Endothelial cell (in vitro differentiated cells): ENCODE measurements at regions not wholly inside any gene's neighbourhood (a gene's known extent, or its start where the extent isn't known, plus 50 kb on each side); places are given as distances from the start of the nearest gene placed in this dataset.
"Not testable (repeated sequence)": the region's sequence is repeated elsewhere in the genome, so short reads cannot be mapped to it uniquely, and the experiment has no call there.

ENCODE experiments used
- DNase-seq: peaks from one replicate; pipeline ENCODE4 v3.0.0; 2021; ENCODE audit warnings: low spot score
- H3K27ac Mint-ChIP-seq: one replicate; pipeline ENCODE4 v1.8.0; 2021; ENCODE audit warnings: mixed read lengths, inconsistent platforms; ENCODE audit not compliant: unreplicated experiment
- H3K27me3 Mint-ChIP-seq: one replicate; pipeline ENCODE4 v1.8.0; 2021; ENCODE audit warnings: mild to moderate bottlenecking, moderate library complexity, mixed read lengths, inconsistent platforms; ENCODE audit not compliant: unreplicated experiment
- H3K36me3 Mint-ChIP-seq: one replicate; pipeline ENCODE4 v1.8.0; 2021; ENCODE audit warnings: mild to moderate bottlenecking, low read depth, mixed read lengths, inconsistent platforms; ENCODE audit not compliant: unreplicated experiment
- H3K4me1 Mint-ChIP-seq: one replicate; pipeline ENCODE4 v1.8.0; 2021; ENCODE audit warnings: mild to moderate bottlenecking, mixed read lengths, inconsistent platforms; ENCODE audit not compliant: unreplicated experiment
- H3K4me3 Mint-ChIP-seq: one replicate; pipeline ENCODE4 v1.8.0; 2021; ENCODE audit warnings: mild to moderate bottlenecking, mixed read lengths, inconsistent platforms; ENCODE audit not compliant: unreplicated experiment
- H3K9me3 Mint-ChIP-seq: one replicate; pipeline ENCODE4 v1.8.0; 2021; ENCODE audit warnings: mixed read lengths, inconsistent platforms; ENCODE audit not compliant: unreplicated experiment
- TF ChIP-seq, protein P1 (sequence below): fragments of 200-600 bp; sonication (generic); IDR thresholded peaks from one replicate; pipeline ENCODE4 v1.5.0; 2021; ENCODE audit warnings: antibody characterized with exemption; ENCODE audit not compliant: unreplicated experiment

GRCh38 chr4:28482580-28483270 lies 1622.1 kb downstream of the STIM2 start:
- H3K4me3 Mint-ChIP-seq: no peak overlapping the region
- DNase-seq: no peak
- H3K4me1 Mint-ChIP-seq: no peaks in the 10 kb centered on the region
- no peaks in the 10 kb centered on the region for H3K9me3 Mint-ChIP-seq
- H3K27ac Mint-ChIP-seq: no peak overlapping the region
- H3K27me3 Mint-ChIP-seq: no peaks in the 10 kb centered on the region
- TF ChIP-seq, protein P1, sequence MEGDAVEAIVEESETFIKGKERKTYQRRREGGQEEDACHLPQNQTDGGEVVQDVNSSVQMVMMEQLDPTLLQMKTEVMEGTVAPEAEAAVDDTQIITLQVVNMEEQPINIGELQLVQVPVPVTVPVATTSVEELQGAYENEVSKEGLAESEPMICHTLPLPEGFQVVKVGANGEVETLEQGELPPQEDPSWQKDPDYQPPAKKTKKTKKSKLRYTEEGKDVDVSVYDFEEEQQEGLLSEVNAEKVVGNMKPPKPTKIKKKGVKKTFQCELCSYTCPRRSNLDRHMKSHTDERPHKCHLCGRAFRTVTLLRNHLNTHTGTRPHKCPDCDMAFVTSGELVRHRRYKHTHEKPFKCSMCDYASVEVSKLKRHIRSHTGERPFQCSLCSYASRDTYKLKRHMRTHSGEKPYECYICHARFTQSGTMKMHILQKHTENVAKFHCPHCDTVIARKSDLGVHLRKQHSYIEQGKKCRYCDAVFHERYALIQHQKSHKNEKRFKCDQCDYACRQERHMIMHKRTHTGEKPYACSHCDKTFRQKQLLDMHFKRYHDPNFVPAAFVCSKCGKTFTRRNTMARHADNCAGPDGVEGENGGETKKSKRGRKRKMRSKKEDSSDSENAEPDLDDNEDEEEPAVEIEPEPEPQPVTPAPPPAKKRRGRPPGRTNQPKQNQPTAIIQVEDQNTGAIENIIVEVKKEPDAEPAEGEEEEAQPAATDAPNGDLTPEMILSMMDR: no peak
- H3K36me3 Mint-ChIP-seq: no peaks in the 10 kb centered on the region

DNA sequence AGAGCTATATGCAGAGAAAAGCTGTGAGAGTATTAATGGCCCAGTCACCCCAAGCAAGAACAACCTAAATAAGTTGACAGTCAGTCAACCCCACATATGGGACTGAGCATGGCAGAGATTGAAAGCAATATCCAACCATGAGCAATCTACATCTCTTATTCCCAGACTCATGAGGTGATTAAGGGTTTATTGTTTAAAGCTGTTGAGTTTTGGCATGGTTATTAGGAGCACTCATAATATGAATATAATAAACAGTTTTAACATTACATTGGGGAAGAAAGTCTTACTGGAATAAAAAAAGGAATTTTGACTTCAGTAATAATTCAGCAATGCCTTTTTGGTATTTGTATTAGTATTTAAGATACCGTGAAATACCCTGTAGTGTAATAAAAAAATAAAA lies 1627.4 kb downstream of the STIM2 start:
- H3K4me1 Mint-ChIP-seq: peaks cover 3% of the 10 kb centered on the region
- no peak for DNase-seq
- H3K27ac Mint-ChIP-seq: no peak overlapping the region
- TF ChIP-seq, protein P1: no peak
- H3K9me3 Mint-ChIP-seq: no peaks in the 10 kb centered on the region
- H3K27me3 Mint-ChIP-seq: peaks cover 3% of the 10 kb centered on the region
- no peaks in the 10 kb centered on the region for H3K36me3 Mint-ChIP-seq
- H3K4me3 Mint-ChIP-seq: no peak overlapping the region

DNA sequence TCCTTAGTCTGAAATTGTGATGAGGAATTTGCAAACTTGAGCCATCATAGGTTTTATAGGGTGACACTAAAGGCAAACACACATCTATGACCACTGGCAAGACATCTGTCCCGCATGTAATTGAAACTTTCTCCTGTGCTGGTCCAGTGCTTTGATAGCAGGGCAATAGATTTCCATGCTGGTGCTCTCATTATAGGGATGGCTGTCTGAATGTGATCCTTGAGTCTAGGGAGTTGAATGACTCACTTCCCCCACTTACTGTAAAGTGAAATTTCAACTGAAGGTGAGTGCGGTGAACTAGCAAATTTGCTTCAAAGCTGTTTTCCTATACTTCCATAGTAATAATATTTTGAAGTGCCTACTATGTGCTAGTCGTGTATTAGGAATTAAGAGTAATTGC lies 1630.0 kb downstream of the STIM2 start:
- Mint-ChIP-seq H3K4me1 (peaks cover 3% of the 10 kb centered on the region), H3K9me3 (no peaks in the 10 kb centered on the region), H3K4me3 (no peak overlapping the region), H3K27ac (no peak overlapping the region), H3K27me3 (peaks cover 3% of the 10 kb centered on the region), H3K36me3 (no peaks in the 10 kb centered on the region)
- no peak for DNase-seq
- TF ChIP-seq, protein P1: no peak

GRCh38 chr4:28505064-28505463 lies 1644.4 kb downstream of the STIM2 start:
- Mint-ChIP-seq H3K9me3 (no peaks in the 10 kb centered on the region), H3K4me3 (no peak overlapping the region), H3K36me3 (no peaks in the 10 kb centered on the region), H3K27me3 (no peaks in the 10 kb centered on the region), H3K4me1 (no peaks in the 10 kb centered on the region), H3K27ac (no peak overlapping the region)
- TF ChIP-seq, protein P1: no peak
- DNase-seq: no peak

DNA sequence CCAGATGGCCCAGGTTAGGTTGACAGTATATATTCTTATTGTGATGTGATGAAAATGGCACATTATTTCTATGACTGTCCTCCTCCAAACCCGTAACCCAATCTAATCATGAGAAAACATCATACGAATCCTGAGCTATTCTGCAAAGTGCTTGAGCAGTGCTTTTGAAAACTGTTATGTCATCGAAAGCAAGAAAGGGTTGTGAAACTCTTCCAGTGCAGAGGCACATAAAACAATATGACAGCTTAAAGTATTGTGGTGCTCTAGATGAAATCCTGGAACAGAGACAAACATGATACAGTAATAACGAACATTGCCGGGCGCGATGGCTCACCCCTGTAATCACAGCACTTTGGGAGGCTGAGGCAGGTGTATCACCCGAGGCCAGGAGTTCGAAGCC lies 1648.0 kb downstream of the STIM2 start:
- TF ChIP-seq, protein P1: no peak
- H3K9me3 Mint-ChIP-seq: no peaks in the 10 kb centered on the region

GRCh38 chr4:28514766-28515165 lies 1654.1 kb downstream of the STIM2 start:
- H3K4me1 Mint-ChIP-seq, DNase-seq, H3K27ac Mint-ChIP-seq, H3K4me3 Mint-ChIP-seq, H3K9me3 Mint-ChIP-seq, H3K27me3 Mint-ChIP-seq, H3K36me3 Mint-ChIP-seq: not testable (repeated sequence)

More for the DNA sequence above, 1648.0 kb downstream of the STIM2 start:
- no peak for DNase-seq
- H3K36me3 Mint-ChIP-seq: no peaks in the 10 kb centered on the region
- no peaks in the 10 kb centered on the region for H3K27me3 Mint-ChIP-seq
- H3K4me1 Mint-ChIP-seq: no peaks in the 10 kb centered on the region
- H3K27ac Mint-ChIP-seq: no peak overlapping the region
- no peak overlapping the region for H3K4me3 Mint-ChIP-seq
